Neural crest cell (in vitro differentiated cells): ENCODE measurements at regions not wholly inside any gene's neighbourhood (a gene's known extent, or its start where the extent isn't known, plus 50 kb on each side); places are given as distances from the start of the nearest gene placed in this dataset.

Source experiments
- DNase-seq: peaks from one replicate; pipeline ENCODE4 v3.0.0; 2021; ENCODE audit warnings: low read depth, mixed read lengths, low spot score
- H3K27ac Mint-ChIP-seq: one replicate; pipeline ENCODE4 v1.8.0; 2021; ENCODE audit warnings: mild to moderate bottlenecking, mixed read lengths; ENCODE audit not compliant: unreplicated experiment
- H3K27me3 Mint-ChIP-seq: 2 replicates; pipeline ENCODE4 v1.8.0; 2021; ENCODE audit warnings: low read depth, mild to moderate bottlenecking, mixed read lengths
- H3K36me3 Mint-ChIP-seq: 2 replicates; pipeline ENCODE4 v1.8.0; 2021; ENCODE audit warnings: low read depth, mild to moderate bottlenecking, mixed read lengths
- H3K4me1 Mint-ChIP-seq: 2 replicates; pipeline ENCODE4 v1.8.0; 2021; ENCODE audit warnings: mixed read lengths
- H3K4me3 Mint-ChIP-seq: one replicate; pipeline ENCODE4 v1.8.0; 2021; ENCODE audit warnings: mild to moderate bottlenecking, mixed read lengths
- H3K9me3 Mint-ChIP-seq: 2 replicates; pipeline ENCODE4 v1.8.0; 2021; ENCODE audit warnings: mixed read lengths
- TF ChIP-seq, protein P1 (sequence below): fragments of 200-600 bp; sonication (generic); conservative IDR thresholded peaks from 2 replicates; pipeline ENCODE4 v1.5.0; 2021; ENCODE audit warnings: antibody characterized with exemption, mild to moderate bottlenecking

DNA sequence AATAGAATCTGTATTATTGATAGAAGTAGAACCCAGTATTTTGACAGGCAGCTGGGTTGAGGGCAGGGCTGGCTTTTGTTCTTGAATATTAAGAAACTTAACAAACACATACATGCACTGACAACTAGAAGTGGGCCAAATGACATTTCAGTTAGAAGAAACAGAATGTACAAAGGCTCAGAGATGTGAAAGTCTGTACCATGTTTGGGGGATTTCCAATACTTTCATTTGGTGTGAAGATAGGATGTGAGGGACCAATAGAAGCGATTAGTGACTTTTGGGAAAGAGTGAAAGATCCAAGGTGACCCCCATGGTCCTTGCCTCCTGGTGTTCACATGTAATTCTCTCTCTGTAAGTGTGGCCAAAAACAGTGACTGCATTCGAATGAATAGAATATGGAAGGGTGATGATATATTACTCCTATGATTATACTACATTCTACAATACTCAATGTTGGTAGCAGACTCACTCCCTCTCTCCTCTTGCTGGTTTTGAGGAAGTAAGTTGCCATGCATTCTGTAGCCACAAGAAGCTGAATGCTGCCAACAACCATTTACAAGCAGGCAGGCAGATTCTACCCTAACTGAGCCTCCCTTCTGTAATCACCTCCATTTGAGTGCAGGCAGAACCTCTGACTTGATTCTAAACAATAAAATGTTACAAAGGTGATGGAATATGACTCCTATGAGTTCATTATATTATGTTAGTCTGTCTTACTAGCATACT is 151.4 kb downstream of the TMEM168 start:
- Mint-ChIP-seq H3K4me3 (no peak overlapping the region), H3K36me3 (no peaks in the 10 kb centered on the region), H3K9me3 (peaks cover 8% of the 10 kb centered on the region), H3K27me3 (no peaks in the 10 kb centered on the region), H3K27ac (no peak overlapping the region), H3K4me1 (no peaks in the 10 kb centered on the region)
- DNase-seq, result no peak
- TF ChIP-seq, protein P1, sequence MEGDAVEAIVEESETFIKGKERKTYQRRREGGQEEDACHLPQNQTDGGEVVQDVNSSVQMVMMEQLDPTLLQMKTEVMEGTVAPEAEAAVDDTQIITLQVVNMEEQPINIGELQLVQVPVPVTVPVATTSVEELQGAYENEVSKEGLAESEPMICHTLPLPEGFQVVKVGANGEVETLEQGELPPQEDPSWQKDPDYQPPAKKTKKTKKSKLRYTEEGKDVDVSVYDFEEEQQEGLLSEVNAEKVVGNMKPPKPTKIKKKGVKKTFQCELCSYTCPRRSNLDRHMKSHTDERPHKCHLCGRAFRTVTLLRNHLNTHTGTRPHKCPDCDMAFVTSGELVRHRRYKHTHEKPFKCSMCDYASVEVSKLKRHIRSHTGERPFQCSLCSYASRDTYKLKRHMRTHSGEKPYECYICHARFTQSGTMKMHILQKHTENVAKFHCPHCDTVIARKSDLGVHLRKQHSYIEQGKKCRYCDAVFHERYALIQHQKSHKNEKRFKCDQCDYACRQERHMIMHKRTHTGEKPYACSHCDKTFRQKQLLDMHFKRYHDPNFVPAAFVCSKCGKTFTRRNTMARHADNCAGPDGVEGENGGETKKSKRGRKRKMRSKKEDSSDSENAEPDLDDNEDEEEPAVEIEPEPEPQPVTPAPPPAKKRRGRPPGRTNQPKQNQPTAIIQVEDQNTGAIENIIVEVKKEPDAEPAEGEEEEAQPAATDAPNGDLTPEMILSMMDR, result no peak

DNA sequence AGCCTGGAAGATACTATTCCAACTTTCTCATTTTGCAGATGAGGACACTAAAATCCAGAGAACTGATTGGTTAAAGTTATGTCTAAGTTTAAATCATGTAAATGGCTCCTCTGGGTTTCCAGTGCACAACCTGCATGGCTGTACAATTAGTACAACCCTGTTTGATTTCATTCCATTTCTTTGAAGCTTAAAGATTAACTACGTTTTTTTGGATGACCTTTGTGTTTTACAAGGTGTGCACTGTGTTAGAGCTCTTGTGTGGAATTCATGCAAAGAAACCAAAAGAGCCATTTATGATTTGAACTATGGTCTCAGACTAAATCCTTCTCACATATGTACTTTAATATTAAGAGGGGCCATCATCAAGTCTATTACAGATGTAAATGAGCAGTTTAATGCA is 149.5 kb downstream of the TMEM168 start:
- H3K36me3 Mint-ChIP-seq, result no peaks in the 10 kb centered on the region
- H3K27ac Mint-ChIP-seq, result no peak overlapping the region
- TF ChIP-seq, protein P1, result no peak
- H3K27me3 Mint-ChIP-seq, result no peaks in the 10 kb centered on the region
- H3K4me3 Mint-ChIP-seq, result no peak overlapping the region
- H3K4me1 Mint-ChIP-seq, result no peaks in the 10 kb centered on the region
- peaks cover 8% of the 10 kb centered on the region for H3K9me3 Mint-ChIP-seq
- no peak for DNase-seq

GRCh38 chr7:112646783-112647182 is 143.4 kb downstream of the TMEM168 start:
- Mint-ChIP-seq H3K27ac (no peak overlapping the region), H3K9me3 (peaks cover 6% of the 10 kb centered on the region), H3K27me3 (no peaks in the 10 kb centered on the region), H3K36me3 (no peaks in the 10 kb centered on the region), H3K4me1 (no peaks in the 10 kb centered on the region), H3K4me3 (no peak overlapping the region)
- DNase-seq, result no peak
- TF ChIP-seq, protein P1, result no peak

- TF ChIP-seq, protein P1, result no peak
- H3K27ac Mint-ChIP-seq, result no peak overlapping the region
- DNase-seq, result no peak
- no peaks in the 10 kb centered on the region for H3K27me3 Mint-ChIP-seq
- H3K36me3 Mint-ChIP-seq, result no peaks in the 10 kb centered on the region
- no peak overlapping the region for H3K4me3 Mint-ChIP-seq
- no peaks in the 10 kb centered on the region for H3K4me1 Mint-ChIP-seq
- peaks cover 2% of the 10 kb centered on the region for H3K9me3 Mint-ChIP-seq
Measured at GRCh38 chr7:112648781-112649180, 141.4 kb downstream of the TMEM168 start.

DNA sequence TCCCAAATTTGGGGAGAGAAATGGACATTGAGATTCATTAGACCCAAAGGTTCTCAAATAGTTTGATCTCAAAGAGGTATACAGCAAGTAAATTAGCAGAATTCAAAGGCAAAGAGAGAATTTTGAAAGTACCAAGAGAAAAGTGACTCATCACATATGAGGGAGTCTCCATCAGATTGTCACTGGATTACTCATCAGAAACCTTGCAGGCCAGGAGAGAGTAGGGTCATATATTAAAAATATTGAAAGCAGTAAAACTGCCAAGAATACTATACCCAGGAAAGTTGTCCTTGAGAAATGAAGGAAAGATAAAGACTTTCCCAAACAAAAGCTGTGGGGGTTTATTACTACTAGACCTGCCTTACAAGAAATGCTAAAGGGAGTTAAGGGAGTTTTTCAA is 140.6 kb downstream of the TMEM168 start:
- Mint-ChIP-seq H3K27ac (no peak overlapping the region), H3K27me3 (no peaks in the 10 kb centered on the region), H3K9me3 (peaks cover 2% of the 10 kb centered on the region), H3K36me3 (no peaks in the 10 kb centered on the region), H3K4me1 (no peaks in the 10 kb centered on the region), H3K4me3 (no peak overlapping the region)
- TF ChIP-seq, protein P1, result no peak
- DNase-seq, result no peak
